HL-60/S4 treated with retinoic acid at 250 ng/mL for 4 days and 3 days (cell line): ENCODE measurements at regions not wholly inside any gene's neighbourhood (a gene's known extent, or its start where the extent isn't known, plus 50 kb on each side); places are given as distances from the start of the nearest gene placed in this dataset.
"Not testable (repeated sequence)": the region's sequence is repeated elsewhere in the genome, so short reads cannot be mapped to it uniquely, and the experiment has no call there.

ENCODE experiments used
- in situ Hi-C: fragments of 300-500 bp; cut with MboI; formaldehyde crosslinking; loops from 2 replicates; pipeline ENCODE4 v1.7.0; 2022; ENCODE audit warnings: low sequenced_read_pairs

DNA sequence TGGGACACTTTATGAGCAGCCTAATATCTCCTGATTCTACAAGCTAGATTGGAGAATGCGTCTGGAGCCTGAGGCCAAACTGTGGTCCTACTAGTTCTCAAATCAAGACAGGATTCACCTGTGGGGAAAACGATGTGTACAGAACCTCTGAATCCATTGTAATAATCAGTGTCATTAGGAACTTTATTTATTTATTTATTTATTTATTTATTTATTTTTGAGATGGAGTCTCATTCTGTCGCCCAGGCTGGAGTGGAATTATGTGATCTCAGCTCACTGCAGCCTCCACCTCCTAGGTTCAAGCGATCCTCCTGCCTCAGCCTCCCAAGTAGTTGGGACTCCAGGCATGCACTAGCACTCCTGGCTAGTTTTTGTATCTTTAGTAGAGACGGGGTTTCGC, 52.6 kb upstream of the KIF26B start:
- in situ Hi-C loops, result not testable (repeated sequence)

DNA sequence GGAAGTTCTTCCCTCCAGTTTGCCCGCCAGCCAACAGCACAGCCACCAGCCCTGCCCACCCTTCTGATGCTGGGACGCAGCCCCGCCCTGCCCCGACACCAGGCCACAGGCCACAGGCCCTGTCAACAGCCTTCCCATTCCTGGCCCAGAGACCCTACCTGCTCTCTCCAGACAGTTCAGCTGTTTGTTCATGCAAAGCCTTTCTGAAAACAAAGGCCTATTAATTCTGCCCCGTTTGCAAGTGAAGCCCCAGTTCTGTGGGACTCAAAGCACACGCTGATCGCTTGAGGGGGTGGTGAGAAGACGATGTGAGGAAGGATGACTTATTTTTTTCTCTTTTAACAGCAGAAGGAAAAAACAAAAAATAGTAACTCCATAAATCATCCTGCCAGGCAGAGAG, 55.4 kb upstream of the KIF26B start:
- in situ Hi-C loops, result no loop called here

DNA sequence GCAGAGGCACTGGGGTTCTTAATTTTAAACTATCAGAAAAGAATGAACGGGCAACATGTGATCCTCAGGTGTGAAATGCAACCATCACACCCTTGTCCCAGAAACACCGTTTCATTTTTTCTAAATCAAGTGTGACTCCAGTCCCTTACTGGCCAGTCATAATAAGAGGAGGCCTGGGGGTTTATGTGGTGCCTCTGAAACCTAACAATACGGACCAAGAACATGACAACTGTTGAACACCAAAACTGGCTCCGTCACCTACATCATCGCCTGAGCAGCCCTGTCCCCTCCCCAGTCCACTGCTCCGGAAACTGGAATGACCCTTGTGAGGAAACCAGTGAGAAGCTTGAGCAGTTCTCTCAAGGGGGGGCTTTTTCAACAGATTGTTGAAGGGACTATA, 55.9 kb upstream of the KIF26B start:
- in situ Hi-C loops, result no loop called here

DNA sequence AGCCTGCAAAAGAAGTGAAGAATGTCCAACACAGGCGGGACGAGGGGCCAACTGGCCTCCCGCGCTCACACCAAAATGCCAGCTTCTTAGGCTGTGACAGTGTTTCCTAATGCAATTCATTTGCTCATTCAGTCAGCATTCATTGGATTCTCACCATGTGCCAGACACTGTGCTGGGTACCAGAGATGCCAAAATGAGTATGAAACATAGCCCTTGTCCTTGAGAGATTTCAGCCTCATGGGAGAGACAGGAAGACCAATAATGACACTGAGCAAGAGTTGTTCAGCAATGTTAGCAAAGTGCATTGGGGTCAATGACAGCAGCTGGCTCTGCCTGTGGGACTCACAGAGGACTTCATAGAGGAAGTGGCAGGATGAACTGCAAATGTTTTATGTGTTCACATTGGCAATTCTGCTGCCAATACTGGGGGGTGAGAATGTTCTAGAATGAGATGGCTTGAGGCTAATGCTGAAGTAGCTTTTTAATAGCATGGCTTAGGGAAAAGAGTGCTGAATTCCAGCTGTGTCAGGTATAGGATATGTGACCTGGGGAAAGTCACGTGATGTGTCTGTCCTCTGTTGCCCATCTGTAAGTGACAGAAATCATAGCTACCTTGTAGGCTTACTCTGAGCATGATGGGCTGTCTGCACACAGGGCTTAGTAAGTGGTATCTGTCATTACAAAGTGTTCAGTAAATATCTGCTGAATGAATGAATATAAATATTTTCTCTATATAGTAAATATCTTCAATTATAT, 58.3 kb upstream of the KIF26B start:
- in situ Hi-C loops, result no loop called here

DNA sequence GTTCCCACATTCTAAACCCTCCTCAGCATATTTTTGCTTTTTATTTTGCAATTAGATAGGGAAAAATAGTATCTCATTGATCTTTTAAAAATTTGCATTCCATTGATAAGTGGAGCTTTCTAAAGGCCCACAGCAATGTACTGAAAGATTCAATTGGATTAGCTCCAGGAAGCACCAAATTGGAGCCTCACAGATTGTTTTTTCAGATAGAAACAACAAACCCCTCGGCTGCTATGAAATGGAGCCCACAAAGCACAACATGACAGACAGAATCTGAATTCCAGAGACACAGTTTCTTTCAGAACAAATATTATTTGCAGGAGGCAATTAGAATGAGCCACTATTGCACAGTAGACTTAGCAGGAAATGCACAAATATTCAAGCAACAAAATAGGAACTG, 58.9 kb upstream of the KIF26B start:
- in situ Hi-C loops, result no loop called here

DNA sequence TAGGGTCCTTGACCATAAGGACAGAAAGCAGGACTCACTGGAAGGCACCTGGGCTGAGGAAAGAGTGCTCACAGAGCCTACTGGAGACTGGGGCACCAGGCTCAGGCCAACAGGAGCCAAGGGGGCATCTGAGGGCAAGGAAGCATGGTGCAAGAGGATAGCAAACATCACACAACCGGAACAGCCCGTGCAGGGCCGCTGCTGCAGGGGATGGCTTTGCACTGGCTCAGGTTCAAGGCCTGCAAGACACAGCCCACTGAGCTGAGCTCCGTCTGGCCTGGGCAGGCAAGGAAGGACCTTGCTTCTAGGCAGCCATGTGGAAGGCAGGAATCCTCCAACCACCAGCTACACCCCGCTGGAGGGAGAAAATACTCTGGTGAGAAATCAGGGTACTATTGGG, 59.8 kb upstream of the KIF26B start:
- in situ Hi-C loops, result no loop called here

DNA sequence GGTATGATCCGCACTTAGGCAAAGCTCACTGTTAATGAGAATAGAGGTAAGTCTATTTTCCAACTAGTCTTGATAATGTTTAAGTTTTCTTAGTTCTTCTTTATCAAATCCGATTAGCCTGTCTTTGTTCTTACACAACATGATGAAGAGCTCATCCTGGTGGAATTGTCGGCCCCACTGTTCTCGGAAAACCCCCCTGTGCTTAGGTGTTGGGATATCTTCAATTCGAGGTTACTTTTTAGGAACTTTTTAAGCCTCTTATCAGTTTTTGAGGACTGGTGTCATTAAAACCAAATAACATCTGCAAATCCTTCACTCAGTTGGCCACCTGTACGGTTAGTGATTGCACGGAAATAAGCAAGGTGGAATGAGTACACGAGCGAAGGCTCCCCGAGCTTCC, 60.7 kb upstream of the KIF26B start:
- in situ Hi-C loops, result no loop called here

DNA sequence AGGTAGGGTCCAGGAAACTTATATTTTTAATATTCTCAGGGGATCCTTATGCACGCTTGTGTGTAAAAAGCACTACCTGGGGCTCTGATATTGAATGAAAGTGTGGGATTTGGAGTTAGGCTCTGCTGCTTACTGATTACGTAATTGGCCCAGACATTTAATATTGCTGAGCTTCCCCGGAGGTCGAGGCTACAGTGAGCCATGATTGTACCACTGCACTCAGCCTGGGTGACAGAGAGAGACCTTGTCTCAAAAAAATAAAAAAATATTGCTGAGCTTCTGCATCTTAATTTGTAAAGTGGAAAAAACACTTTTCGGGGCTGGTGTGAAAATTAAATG, 62.2 kb upstream of the KIF26B start:
- in situ Hi-C loops, result no loop called here

DNA sequence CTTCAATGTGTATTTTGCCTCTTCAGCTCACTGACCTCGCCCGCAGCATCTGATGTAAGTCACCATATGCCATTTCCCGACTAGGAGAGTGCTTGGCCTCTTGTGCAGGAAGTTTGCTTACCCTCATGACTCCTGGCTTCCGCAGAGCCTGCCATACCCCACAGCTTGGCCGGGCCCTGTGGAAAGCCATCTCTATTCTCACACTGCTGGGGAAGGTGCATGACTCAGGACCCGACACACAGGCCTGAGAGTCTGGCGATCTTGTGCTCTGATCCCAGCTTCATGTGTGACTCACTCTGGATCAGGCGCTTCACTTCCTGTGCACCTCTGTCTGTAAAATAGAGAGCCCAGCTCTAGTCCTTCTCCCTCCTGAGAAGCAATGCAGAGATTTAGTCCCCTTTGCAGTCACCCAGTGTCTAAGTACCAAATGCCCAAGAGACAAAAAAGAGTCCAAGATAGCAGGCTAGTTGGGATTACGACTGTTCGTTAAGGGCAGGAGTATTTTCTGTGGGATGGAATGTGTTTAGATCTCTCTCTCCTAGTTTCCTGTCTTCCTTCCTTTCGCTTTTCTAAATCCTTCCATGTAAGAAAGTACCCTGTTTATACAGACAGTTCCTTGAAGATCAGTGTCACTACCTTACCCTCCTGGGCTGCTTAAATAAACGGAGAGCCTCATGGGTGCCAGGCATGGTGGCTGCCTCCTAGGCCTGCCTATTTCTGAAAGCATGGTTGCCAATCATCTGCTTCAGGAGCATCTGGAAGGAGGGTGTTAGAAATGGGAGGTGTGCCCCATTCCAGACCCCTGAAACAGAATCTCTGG, 62.8 kb upstream of the KIF26B start:
- in situ Hi-C loops, result no loop called here

DNA sequence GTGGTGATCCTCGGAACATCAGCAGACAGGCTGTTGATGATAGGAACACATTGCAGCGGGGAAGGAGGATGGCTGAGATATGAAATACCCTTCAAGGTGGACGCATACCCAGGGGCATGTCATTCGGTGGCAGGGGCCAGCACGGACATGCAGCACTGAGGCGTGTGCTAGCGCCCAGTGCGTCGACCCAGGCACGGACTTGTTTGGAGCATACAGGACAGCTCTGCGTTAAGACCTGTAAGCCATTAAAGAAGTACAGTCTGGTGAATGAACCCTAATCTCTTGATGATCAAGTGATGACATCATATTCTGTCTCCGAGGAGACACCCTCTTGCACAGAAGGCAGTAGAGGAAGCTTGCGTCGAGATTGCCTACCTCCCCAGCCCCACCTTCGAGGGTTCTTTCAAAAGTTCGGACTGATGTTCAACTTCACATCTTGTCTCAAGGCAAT, 63.6 kb upstream of the KIF26B start:
- in situ Hi-C loops, result no loop called here

DNA sequence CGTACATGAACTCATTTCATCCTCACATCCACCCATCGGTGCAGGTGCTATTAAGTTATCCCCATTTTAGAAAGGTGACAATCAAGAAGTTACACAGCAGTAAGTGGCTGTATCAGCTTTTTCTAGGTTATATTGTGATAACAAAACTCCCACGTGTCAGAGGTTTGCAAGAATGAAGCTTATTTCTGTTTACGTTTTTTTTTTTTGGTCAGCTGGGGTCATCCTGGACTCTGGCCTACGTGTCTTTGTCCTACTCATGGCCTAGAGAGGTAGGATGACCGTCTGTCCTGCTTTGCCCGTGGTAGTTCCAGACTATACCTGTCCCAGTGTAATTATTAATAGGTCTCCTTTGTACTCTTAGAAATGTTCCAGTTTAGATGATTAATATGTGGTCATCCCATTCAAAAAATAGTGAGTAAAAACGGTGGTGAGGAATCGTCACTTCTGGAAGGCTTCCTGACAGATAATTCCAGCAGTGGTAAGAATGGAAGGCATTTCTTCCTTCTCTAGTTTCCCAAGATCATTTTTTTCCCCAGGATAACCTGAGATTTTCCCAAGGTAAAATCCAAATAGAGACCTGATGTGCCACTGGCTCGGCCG, 64.2 kb upstream of the KIF26B start:
- in situ Hi-C loops, result no loop called here

DNA sequence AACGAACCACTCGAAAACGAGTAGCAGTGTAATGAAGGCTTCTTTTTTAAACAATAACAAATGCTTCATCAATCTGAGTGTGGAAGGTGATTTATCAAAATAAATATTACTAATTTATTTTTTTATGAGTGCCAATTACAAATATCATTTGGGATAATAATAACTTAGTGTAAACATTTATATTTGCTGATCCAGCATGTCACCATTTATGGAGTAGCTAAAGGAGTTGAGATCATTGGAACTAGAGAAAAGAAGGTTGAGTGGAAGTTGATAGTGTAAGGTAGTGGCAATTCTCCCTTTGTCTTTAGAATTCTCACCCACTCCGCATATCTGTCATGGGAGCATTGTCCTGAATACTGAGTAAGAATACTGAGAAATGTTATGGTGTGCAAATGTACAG, 67.1 kb upstream of the KIF26B start:
- in situ Hi-C loops, result no loop called here

DNA sequence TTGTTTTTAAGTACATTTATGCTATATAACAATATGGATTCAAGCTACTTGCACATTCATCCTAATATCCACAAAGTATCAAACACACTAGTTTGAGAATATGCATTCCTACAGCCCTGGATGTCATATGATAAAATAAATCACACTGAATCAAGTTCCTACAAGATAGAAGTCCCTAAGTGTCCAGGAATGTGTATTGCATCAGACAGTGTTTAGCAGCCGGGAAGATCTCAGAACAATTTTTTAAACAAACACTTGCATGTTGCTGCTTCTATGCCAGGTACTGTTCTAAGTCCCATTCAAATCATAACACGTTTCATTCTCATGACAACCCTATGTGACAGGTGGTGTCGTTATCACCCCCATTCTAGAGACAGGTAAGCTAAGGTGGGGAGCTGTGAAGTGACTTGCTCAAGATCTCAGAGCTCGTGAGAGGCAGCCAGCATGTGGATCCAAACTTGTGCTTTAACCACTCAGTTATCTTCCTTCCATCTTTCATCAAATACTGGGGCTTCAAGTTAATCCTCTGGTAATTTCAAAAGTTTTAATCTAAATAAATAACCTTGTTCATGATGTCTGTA, 68.3 kb upstream of the KIF26B start:
- in situ Hi-C loops, result no loop called here

DNA sequence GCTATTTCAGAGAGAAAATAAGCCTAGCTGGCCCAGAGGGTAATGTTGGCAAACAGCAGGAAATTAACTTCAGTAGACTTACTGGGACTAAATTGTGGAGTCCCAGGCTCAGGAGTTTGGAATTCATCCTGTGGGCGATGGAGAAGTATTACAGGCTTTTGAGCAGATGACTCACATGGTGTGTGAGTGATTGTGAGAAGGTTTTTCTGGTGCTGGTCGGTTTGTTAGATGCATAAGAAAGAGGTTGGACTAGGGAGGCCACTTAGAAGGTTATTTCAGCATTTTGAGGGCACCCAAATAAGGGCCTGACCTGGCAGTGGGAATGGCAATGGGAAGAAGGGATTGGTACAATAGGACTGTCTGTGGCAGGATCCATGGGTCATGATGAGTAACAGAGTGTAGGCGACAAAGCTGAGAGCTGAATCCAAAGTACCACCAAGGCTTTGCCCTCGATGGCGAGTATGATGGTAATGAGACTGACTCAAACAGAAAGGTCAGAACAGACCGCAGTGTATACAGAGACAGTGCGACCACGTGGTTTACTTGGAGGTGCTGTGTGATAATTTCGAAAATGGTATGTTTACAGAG, 69.2 kb upstream of the KIF26B start:
- in situ Hi-C loops, result no loop called here

DNA sequence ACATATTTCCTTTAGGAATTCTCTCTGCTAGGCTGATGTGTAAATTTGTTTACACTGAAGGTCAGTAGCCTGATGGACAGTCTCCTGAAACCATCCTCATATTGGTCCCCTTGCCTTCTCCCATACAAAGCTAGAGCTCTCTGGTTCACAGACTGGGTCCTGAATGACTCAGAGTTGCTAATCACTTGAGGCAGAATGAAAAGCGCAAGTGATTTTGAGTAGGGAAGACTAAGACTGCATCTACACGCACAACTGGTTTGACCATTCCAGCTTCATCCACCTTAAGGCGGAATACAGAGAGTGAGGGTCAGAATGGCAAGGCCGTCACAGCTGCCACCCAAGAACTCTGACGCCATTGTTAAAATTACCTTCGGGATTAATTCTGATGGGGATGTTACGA, 70.2 kb upstream of the KIF26B start:
- in situ Hi-C loops, result no loop called here

DNA sequence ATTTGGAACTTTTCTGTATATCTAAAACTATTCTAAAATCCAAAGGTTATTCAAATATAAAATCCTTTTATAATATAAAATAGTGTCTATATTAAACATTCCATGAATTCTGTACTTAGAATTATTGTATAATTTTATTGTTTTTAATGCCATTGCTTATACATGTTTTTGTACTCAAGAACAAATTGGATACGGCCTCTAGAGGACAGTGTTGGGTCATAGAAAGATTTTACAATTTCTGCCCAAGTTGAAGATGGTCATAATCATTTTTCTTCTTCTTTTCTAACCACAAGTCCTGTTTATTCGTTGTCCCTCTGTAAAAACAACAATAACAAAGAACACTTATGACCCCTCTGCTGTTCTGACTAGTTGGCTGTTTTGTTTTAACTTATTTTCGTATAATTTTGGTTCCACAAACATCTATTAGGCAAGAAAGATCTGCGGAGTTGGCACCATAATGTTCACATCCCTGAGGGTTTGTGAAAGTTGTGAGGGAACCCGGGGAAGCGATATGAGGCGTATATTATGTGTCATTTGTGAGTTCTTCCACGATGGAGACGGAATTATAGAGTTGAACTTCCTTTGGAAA, 75.7 kb upstream of the KIF26B start:
- in situ Hi-C loops, result no loop called here

DNA sequence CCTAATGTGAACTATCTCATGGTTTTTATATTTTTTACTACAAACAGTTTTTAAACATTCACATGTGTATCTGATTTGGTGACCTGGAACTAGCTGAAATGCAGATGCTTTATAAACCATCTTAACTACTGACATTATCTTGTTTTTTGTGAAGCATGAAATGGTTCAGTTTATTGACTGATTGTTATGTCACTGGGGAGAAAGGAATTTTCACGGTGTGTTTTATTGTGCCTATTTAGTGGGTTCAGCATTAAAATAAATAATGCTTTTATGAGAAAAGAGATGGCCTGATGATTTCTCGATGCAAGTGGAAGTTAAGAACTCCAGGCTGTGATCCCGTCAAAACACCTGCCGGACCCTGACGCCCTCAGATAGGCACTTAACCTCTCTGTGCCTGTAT, 79.9 kb upstream of the KIF26B start:
- in situ Hi-C loops, result no loop called here

DNA sequence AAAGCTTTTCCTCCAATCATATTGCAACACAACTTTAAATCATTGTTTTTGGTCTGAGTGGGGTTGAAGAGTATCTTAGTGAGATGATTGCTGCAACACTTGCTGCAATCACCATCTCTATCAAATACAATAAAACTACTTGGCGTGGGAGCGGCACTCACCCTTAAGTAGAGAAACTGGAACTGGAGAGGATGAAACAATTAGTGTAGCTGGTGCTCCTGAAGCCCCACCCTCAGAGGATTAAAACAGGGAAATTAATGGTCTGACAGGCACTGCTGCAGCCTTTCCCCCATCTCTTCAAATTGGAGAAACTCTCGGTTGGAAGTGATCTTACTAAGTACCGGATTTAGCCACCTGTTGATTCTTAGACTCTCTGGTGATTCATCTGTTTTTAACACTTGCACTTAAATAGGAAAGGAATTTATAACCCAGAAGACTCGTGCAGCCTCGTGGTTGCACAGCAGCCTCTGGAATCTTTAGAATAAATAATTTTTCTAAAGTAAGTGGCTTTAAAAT, 80.5 kb upstream of the KIF26B start:
- in situ Hi-C loops, result no loop called here

DNA sequence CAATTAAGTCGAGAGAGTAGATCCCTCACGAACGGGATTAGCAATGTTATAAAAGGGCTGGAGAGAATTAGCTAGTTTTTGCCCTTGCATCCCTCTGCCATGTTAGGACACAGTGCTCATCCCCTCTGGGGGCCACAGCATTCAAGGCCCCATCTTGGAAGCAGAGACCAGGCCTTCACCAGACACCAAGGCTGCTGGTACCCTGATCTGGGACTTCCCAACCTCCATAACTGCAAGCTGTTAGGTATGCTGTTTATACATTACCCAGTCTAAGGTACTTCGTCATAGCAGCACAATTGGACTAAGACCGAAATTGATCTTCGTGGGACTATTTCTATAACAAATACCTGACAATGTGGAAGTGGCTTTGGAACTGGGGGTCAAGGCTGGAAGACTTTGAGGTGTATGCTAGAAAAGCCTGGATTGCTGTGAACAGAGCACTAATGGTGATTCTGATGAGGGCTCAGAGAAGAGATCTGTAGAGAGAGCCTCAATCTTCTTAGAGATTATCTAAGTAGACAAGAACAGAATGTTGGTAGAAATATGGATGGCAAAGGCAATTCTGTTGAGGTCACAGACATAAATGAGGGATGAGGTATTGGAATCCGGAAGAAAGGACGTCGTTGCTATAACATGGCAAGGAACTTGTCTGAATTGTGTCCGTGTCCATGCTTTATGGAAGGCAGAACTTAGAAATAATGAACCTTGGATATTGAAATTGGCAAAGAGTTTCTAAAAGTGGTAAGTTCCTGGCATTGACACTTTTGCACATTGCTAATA, 83.8 kb upstream of the KIF26B start:
- in situ Hi-C loops, result no loop called here

DNA sequence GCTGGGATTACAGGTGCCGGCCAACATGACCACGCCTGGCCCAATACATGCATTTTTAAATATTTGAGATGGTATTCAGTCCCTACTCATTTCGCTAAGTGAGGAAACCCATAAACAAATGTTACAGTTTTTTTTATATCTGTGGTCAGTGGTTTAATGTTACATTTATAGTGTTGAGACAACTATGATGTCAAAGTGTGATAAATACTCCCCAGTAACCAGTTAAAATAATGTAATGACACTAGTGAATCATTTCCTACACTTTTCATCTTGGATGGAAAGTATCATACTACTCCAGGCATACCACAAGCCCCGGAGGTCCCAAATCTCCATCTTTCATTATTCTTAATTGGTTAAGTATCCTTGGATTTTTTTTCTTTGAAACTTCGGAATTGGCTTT, 87.5 kb upstream of the KIF26B start:
- in situ Hi-C loops, result no loop called here
